Prostate gland (tissue), 2 donors: ENCODE measurements at regions not wholly inside any gene's neighbourhood (a gene's known extent, or its start where the extent isn't known, plus 50 kb on each side); places are given as distances from the start of the nearest gene placed in this dataset.

ENCODE experiments used
- POLR2A ChIP-seq: fragments of 450-650 bp; IDR thresholded peaks from one replicate; pipeline ENCODE4 v1.6.1; 2016; ENCODE audit warnings: antibody characterized with exemption, mild to moderate bottlenecking
- POLR2AphosphoS5 ChIP-seq: sonication (generic); formaldehyde crosslinking; IDR thresholded peaks from one replicate; pipeline ENCODE4 v1.6.1; 2017; ENCODE audit warnings: antibody characterized with exemption
- TF ChIP-seq, protein P1 (sequence below), 4 experiments: fragments of 200-600 bp in 2 of 4; fragments of 450-650 bp in 2 of 4; sonication (generic) in 2 of 4; IDR thresholded peaks; 1 replicate in 3 of 4; 2 replicates in 1 of 4; pipeline ENCODE4 v1.5.1; 2016 to 2019; ENCODE audit warnings: antibody characterized with exemption in 4 of 4, mild to moderate bottlenecking in 2 of 4, moderate library complexity in 2 of 4

DNA sequence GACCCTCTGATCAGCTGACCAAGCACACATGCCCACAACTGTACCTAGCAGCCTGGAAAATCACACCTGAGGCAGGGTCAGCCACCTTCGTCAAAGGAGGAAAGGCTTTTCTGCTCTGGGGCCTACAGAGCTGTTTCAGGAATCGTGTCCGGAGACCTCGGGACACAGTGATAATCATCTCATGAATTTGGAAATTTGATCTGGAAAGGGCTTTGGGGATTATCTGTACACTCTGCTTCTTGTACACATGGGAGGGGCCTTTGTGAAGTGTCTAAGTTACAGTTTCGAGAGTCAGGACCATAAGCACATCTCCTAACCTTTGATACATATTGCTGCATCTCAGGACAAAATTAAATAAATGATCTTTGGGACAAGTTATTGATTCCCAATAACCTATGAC is 1421.2 kb upstream of the TENM4 start:
- TF ChIP-seq, protein P1, sequence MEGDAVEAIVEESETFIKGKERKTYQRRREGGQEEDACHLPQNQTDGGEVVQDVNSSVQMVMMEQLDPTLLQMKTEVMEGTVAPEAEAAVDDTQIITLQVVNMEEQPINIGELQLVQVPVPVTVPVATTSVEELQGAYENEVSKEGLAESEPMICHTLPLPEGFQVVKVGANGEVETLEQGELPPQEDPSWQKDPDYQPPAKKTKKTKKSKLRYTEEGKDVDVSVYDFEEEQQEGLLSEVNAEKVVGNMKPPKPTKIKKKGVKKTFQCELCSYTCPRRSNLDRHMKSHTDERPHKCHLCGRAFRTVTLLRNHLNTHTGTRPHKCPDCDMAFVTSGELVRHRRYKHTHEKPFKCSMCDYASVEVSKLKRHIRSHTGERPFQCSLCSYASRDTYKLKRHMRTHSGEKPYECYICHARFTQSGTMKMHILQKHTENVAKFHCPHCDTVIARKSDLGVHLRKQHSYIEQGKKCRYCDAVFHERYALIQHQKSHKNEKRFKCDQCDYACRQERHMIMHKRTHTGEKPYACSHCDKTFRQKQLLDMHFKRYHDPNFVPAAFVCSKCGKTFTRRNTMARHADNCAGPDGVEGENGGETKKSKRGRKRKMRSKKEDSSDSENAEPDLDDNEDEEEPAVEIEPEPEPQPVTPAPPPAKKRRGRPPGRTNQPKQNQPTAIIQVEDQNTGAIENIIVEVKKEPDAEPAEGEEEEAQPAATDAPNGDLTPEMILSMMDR (IDR thresholded peaks at IDR 0.05) = no peak
- TF ChIP-seq POLR2AphosphoS5 (no peak), POLR2A (no peak)
